MCF 10A (cell line): ENCODE measurements at regions not wholly inside any gene's neighbourhood (a gene's known extent, or its start where the extent isn't known, plus 50 kb on each side); places are given as distances from the start of the nearest gene placed in this dataset.

Experiments
- BruUV-seq: library from RNA; stranded (reverse); fragments of 400-500 nt; replicated peaks from 2 replicates; lab custom pipeline; 2021; lab: Mats Ljungman, UMichigan
- CTCF ChIA-PET: fragments of 300-600 bp; sonication (Branson Sonifier 250); formaldehyde crosslinking; extraction: SDS; loops from one replicate; lab custom pipeline; 2021; ENCODE audit warnings: antibody characterized with exemption, inconsistent platforms; lab: Yijun Ruan, JAX
- POLR2A ChIA-PET: fragments of 300-600, 350-650 bp; sonication (Branson Sonifier 250); formaldehyde crosslinking; extraction: SDS; loops from one replicate; lab custom pipeline; 2020; ENCODE audit warnings: antibody characterized with exemption, inconsistent platforms; lab: Yijun Ruan, JAX
- DNase-seq: peaks from one replicate; pipeline ENCODE4 v3.0.0-alpha.2; 2018; ENCODE audit not compliant: unreplicated experiment
- H3K27ac Mint-ChIP-seq: one replicate; pipeline ENCODE4 v1.8.0; 2022; ENCODE audit warnings: mild to moderate bottlenecking, low read depth, mixed read lengths; ENCODE audit not compliant: unreplicated experiment
- H3K27me3 Mint-ChIP-seq: one replicate; pipeline ENCODE4 v1.8.0; 2022; ENCODE audit warnings: mixed read lengths; ENCODE audit not compliant: insufficient read depth, unreplicated experiment
- H3K36me3 Mint-ChIP-seq: one replicate; pipeline ENCODE4 v1.8.0; 2022; ENCODE audit warnings: mild to moderate bottlenecking, moderate library complexity, mixed read lengths; ENCODE audit not compliant: insufficient read depth, unreplicated experiment
- H3K4me1 Mint-ChIP-seq: one replicate; pipeline ENCODE4 v1.8.0; 2022; ENCODE audit warnings: mixed read lengths; ENCODE audit not compliant: insufficient read depth, unreplicated experiment
- H3K4me3 Mint-ChIP-seq: one replicate; pipeline ENCODE4 v1.8.0; 2022; ENCODE audit warnings: mild to moderate bottlenecking, moderate library complexity, mixed read lengths; ENCODE audit not compliant: unreplicated experiment
- H3K9me3 Mint-ChIP-seq: one replicate; pipeline ENCODE4 v1.8.0; 2022; ENCODE audit warnings: mixed read lengths; ENCODE audit not compliant: unreplicated experiment
- CTCF ChIP-seq: fragments of 200-600 bp; IDR thresholded peaks from one replicate; pipeline ENCODE4 v1.8.0; 2022; ENCODE audit warnings: antibody characterized with exemption, mild to moderate bottlenecking; ENCODE audit not compliant: unreplicated experiment
- intact Hi-C: fragments of 100-400 bp; cut with micrococcal nuclease; formaldehyde crosslinking; loops from 2 replicates; pipeline ENCODE4 v1.14.1; 2022

- TF ChIP-seq CTCF, result no peak
- intact Hi-C loops, result no loop called here
- Mint-ChIP-seq H3K27me3 (no peaks in the 10 kb centered on the region), H3K36me3 (no peaks in the 10 kb centered on the region), H3K4me1 (no peaks in the 10 kb centered on the region), H3K9me3 (peaks cover 8% of the 10 kb centered on the region), H3K4me3 (no peak overlapping the region), H3K27ac (no peak overlapping the region)
- ChIA-PET CTCF (interaction anchor here (1.7 kb wide), 1 partner anchor 20 kb away, joined by 3 read pairs; no protein-coding TSS in a partner anchor), POLR2A (no interaction called here)
- DNase-seq, result no peak
- BruUV-seq, result no TSS peak
Measured at GRCh38 chr5:28493456-28493855, 1455.1 kb upstream of the CDH9 start.

GRCh38 chr5:28488752-28489151 lies 1450.4 kb upstream of the CDH9 start:
- Mint-ChIP-seq H3K4me3 (no peak overlapping the region), H3K4me1 (no peaks in the 10 kb centered on the region), H3K9me3 (peaks cover 8% of the 10 kb centered on the region), H3K27ac (no peak overlapping the region), H3K36me3 (no peaks in the 10 kb centered on the region), H3K27me3 (no peaks in the 10 kb centered on the region)
- DNase-seq, result no peak
- TF ChIP-seq CTCF, result no peak
- BruUV-seq, result no TSS peak
- intact Hi-C loops, result no loop called here
- CTCF ChIA-PET, result no interaction called here
- POLR2A ChIA-PET, result no interaction called here

- Mint-ChIP-seq H3K9me3 (no peaks in the 10 kb centered on the region), H3K36me3 (no peaks in the 10 kb centered on the region), H3K4me3 (no peak overlapping the region), H3K4me1 (no peaks in the 10 kb centered on the region), H3K27ac (no peak overlapping the region), H3K27me3 (no peaks in the 10 kb centered on the region)
- CTCF ChIA-PET, result interaction anchor here (0.6 to 2.8 kb wide), 2 partner anchors 9 to 1329 kb away, joined by 3 to 18 read pairs; no protein-coding TSS in a partner anchor
- no peak for TF ChIP-seq CTCF
- POLR2A ChIA-PET, result no interaction called here
- no TSS peak for BruUV-seq
- DNase-seq, result no peak
- intact Hi-C loops, result no loop called here
Measured at GRCh38 chr5:28483327-28484025, 1445.1 kb upstream of the CDH9 start.

- Mint-ChIP-seq H3K4me3 (no peak overlapping the region), H3K27ac (no peak overlapping the region), H3K9me3 (no peaks in the 10 kb centered on the region), H3K4me1 (no peaks in the 10 kb centered on the region), H3K27me3 (no peaks in the 10 kb centered on the region), H3K36me3 (no peaks in the 10 kb centered on the region)
- ChIA-PET CTCF (interaction anchor here (0.5 to 4.0 kb wide), 34 partner anchors 10 to 879 kb away, joined by 3 to 50 read pairs (median 4); no protein-coding TSS in a partner anchor), POLR2A (no interaction called here)
- no peak for TF ChIP-seq CTCF
- DNase-seq, result peak; percentile 34
- intact Hi-C loops, result loop anchor here (1.0 to 2.0 kb wide), 3 partner anchors 129 to 423 kb away; no protein-coding TSS in a partner anchor
- BruUV-seq, result no TSS peak
Measured at GRCh38 chr5:28473531-28474107, 1435.2 kb upstream of the CDH9 start.
